Upper lobe of left lung (tissue), 4 donors: ENCODE measurements at regions not wholly inside any gene's neighbourhood (a gene's known extent, or its start where the extent isn't known, plus 50 kb on each side); places are given as distances from the start of the nearest gene placed in this dataset.
"Not testable (repeated sequence)": the region's sequence is repeated elsewhere in the genome, so short reads cannot be mapped to it uniquely, and the experiment has no call there.

Experiments
- EP300 ChIP-seq, 4 donors: sonication (generic); formaldehyde crosslinking; IDR thresholded peaks; one replicate each; pipeline ENCODE4 v1.5.1; 2017; ENCODE audit warnings: antibody characterized with exemption in 4 of 4, control low read depth in 2 of 4
- POLR2A ChIP-seq, 4 donors: fragments of 450-650 bp; IDR thresholded peaks; one replicate each; pipeline ENCODE4 v1.5.1; 2016 to 2017; ENCODE audit warnings: antibody characterized with exemption in 4 of 4, mild to moderate bottlenecking in 2 of 4
- POLR2AphosphoS5 ChIP-seq, 2 donors: sonication (generic); formaldehyde crosslinking; IDR thresholded peaks; one replicate each; pipeline ENCODE4 v1.5.1; 2017; ENCODE audit warnings: antibody characterized with exemption in 2 of 2
- TF ChIP-seq, protein P1 (sequence below), 6 experiments: fragments of 450-650 bp in 4 of 6; fragments of 200-600 bp in 2 of 6; sonication (generic) in 2 of 6; IDR thresholded peaks; one replicate each; pipeline ENCODE4 v1.5.1; 2016 to 2019; ENCODE audit warnings: antibody characterized with exemption in 6 of 6

DNA sequence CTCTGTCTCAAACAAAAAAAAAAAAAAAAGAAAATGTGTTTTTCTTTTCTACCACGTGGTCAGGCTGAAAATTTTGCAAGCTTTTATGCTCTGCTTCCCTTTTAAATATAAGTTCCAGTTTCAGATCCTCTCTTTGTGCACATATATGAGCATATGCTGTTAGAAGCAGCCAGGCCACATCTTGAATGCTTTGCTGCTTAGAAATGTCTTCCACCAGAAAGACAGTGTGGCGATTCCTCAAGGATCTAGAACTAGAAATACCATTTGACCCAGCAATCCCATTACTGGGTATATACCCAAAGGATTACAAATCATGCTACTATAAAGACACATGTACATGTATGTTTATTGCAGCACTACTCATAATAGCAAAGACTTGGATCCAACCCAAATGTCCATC is 119.0 kb downstream of the BMP4 start:
- TF ChIP-seq, protein P1, sequence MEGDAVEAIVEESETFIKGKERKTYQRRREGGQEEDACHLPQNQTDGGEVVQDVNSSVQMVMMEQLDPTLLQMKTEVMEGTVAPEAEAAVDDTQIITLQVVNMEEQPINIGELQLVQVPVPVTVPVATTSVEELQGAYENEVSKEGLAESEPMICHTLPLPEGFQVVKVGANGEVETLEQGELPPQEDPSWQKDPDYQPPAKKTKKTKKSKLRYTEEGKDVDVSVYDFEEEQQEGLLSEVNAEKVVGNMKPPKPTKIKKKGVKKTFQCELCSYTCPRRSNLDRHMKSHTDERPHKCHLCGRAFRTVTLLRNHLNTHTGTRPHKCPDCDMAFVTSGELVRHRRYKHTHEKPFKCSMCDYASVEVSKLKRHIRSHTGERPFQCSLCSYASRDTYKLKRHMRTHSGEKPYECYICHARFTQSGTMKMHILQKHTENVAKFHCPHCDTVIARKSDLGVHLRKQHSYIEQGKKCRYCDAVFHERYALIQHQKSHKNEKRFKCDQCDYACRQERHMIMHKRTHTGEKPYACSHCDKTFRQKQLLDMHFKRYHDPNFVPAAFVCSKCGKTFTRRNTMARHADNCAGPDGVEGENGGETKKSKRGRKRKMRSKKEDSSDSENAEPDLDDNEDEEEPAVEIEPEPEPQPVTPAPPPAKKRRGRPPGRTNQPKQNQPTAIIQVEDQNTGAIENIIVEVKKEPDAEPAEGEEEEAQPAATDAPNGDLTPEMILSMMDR (IDR thresholded peaks at IDR 0.05) = not testable (repeated sequence)
- not testable (repeated sequence) for TF ChIP-seq POLR2A, POLR2AphosphoS5, EP300 (IDR thresholded peaks at IDR 0.05)
